Hepatocyte (in vitro differentiated cells): ENCODE measurements at regions not wholly inside any gene's neighbourhood (a gene's known extent, or its start where the extent isn't known, plus 50 kb on each side); places are given as distances from the start of the nearest gene placed in this dataset.

Experiments used
- DNase-seq: peaks from one replicate; pipeline ENCODE4 v3.0.0-alpha.2; 2016; ENCODE audit warnings: low spot score
- H2AFZ ChIP-seq: fragments of 200-600 bp; sonication (generic); 2 replicates; pipeline ENCODE4 v1.6.0; 2016; ENCODE audit warnings: antibody characterized with exemption, mild to moderate bottlenecking
- H3K27ac ChIP-seq: fragments of 200-600 bp; sonication (generic); 2 replicates; pipeline ENCODE4 v1.5.1; 2016; ENCODE audit warnings: mild to moderate bottlenecking
- H3K27me3 ChIP-seq: fragments of 200-600 bp; sonication (generic); 2 replicates; pipeline ENCODE4 v1.6.1; 2016
- H3K36me3 ChIP-seq: fragments of 200-600 bp; sonication (generic); replicated peaks from 2 replicates; pipeline ENCODE4 v1.5.1; 2016; ENCODE audit warnings: low read depth; ENCODE audit not compliant: insufficient read depth
- H3K4me1 ChIP-seq: fragments of 200-600 bp; sonication (generic); 2 replicates; pipeline ENCODE4 v1.5.1; 2016; ENCODE audit warnings: mild to moderate bottlenecking, moderate library complexity; ENCODE audit not compliant: insufficient read depth
- H3K4me2 ChIP-seq: fragments of 200-600 bp; sonication (generic); 2 replicates; pipeline ENCODE4 v1.6.0; 2016
- H3K4me3 ChIP-seq: fragments of 200-600 bp; sonication (generic); 2 replicates; pipeline ENCODE4 v1.5.1; 2016; ENCODE audit warnings: mild to moderate bottlenecking
- H3K79me2 ChIP-seq: fragments of 200-600 bp; sonication (generic); 2 replicates; pipeline ENCODE4 v1.6.0; 2017; ENCODE audit warnings: mild to moderate bottlenecking
- H3K9me2 ChIP-seq: fragments of 200-600 bp; sonication (generic); replicated peaks from 2 replicates; pipeline ENCODE4 v1.6.0; 2017; ENCODE audit warnings: mild to moderate bottlenecking; ENCODE audit not compliant: insufficient read depth
- H3K9me3 ChIP-seq: fragments of 200-600 bp; sonication (generic); 2 replicates; pipeline ENCODE4 v1.5.1; 2016; ENCODE audit warnings: low read depth, mild to moderate bottlenecking
- H4K20me1 ChIP-seq: fragments of 200-600 bp; sonication (generic); 2 replicates; pipeline ENCODE4 v1.6.0; 2016; ENCODE audit warnings: mild to moderate bottlenecking; ENCODE audit not compliant: insufficient read depth, poor library complexity, severe bottlenecking
- EZH2 ChIP-seq: fragments of 200-600 bp; sonication (generic); IDR thresholded peaks from 2 replicates; pipeline ENCODE4 v1.6.1; 2016; ENCODE audit warnings: antibody characterized with exemption, mild to moderate bottlenecking, borderline replicate concordance
- EZH2phosphoT487 ChIP-seq: fragments of 200-600 bp; sonication (generic); IDR thresholded peaks from one replicate; pipeline ENCODE4 v1.6.1; 2018; ENCODE audit warnings: antibody characterized with exemption, mild to moderate bottlenecking, low read depth, moderate library complexity; ENCODE audit not compliant: unreplicated experiment, severe bottlenecking
- WGBS: methylation state at CpG from one replicate; pipeline ENCODE4 v1.1.6; 2016; ENCODE audit warnings: low lambda C conversion rate; ENCODE audit errors: missing lambda C conversion rate; 5-methylcytosine and 5-hydroxymethylcytosine counted together
- TF ChIP-seq, protein P1 (sequence below): fragments of 200-600 bp; sonication (generic); IDR thresholded peaks from 2 replicates; pipeline ENCODE4 v1.5.1; 2016; ENCODE audit warnings: antibody characterized with exemption, mild to moderate bottlenecking; ENCODE audit not compliant: poor library complexity

DNA sequence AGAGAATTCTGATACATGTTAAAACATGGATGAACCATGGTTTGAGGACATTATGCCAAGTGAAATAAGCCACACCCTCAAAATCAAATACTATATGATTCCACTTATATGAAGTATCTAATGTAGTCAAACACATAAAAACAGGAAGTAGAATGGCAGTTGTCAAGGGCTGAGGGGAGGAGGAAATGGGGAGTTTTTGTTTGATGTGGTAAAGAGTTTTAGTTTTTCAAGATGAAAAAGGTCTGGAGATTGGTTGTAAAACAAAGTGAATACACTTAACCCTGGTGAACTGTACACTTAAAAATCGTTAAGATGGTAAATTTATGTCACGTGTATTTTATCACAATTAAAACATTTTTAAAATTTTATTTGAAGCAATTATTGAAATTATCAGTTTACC is 127.4 kb upstream of the GRIK2 start:
- Histone ChIP-seq H3K36me3 (no peaks in the 10 kb centered on the region), H2AFZ (no peak overlapping the region), H3K79me2 (no peaks in the 10 kb centered on the region), H4K20me1 (no peaks in the 10 kb centered on the region), H3K4me2 (no peak overlapping the region), H3K4me3 (no peak overlapping the region), H3K9me3 (no peaks in the 10 kb centered on the region), H3K9me2 (no peaks in the 10 kb centered on the region), H3K4me1 (no peaks in the 10 kb centered on the region), H3K27me3 (no peaks in the 10 kb centered on the region), H3K27ac (no peak overlapping the region)
- WGBS: 55% methylated on average over 2 of the region's 2 CpGs
- DNase-seq: no peak
- TF ChIP-seq EZH2 (no peak), EZH2phosphoT487 (no peak)
- TF ChIP-seq, protein P1, sequence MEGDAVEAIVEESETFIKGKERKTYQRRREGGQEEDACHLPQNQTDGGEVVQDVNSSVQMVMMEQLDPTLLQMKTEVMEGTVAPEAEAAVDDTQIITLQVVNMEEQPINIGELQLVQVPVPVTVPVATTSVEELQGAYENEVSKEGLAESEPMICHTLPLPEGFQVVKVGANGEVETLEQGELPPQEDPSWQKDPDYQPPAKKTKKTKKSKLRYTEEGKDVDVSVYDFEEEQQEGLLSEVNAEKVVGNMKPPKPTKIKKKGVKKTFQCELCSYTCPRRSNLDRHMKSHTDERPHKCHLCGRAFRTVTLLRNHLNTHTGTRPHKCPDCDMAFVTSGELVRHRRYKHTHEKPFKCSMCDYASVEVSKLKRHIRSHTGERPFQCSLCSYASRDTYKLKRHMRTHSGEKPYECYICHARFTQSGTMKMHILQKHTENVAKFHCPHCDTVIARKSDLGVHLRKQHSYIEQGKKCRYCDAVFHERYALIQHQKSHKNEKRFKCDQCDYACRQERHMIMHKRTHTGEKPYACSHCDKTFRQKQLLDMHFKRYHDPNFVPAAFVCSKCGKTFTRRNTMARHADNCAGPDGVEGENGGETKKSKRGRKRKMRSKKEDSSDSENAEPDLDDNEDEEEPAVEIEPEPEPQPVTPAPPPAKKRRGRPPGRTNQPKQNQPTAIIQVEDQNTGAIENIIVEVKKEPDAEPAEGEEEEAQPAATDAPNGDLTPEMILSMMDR: no peak

DNA sequence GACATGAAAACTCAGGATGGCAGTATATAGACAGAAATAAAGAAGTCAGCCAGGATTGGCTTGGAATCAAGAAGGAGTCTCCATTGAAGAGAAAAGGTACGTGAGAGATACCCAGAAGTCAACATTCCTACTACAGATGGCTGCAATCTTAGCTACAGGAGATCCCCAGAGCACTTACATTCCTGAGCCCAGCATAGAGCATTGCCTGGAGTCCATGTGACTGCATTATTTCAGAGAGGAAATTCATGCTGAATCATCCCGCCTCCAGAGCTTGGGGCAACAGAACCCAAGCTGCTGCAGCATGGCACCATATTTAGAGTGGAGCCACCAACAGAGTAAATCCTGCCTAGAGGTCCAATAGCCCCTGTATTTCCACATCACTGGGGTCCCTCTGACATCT is 125.0 kb upstream of the GRIK2 start:
- DNase-seq: no peak
- Histone ChIP-seq H3K36me3 (no peaks in the 10 kb centered on the region), H4K20me1 (no peaks in the 10 kb centered on the region), H3K4me1 (no peaks in the 10 kb centered on the region), H2AFZ (no peak overlapping the region), H3K9me2 (no peaks in the 10 kb centered on the region), H3K9me3 (no peaks in the 10 kb centered on the region), H3K27ac (no peak overlapping the region), H3K27me3 (no peaks in the 10 kb centered on the region), H3K4me3 (no peak overlapping the region), H3K79me2 (no peaks in the 10 kb centered on the region), H3K4me2 (no peak overlapping the region)
- 83% methylated on average over 2 of the region's 2 CpGs for WGBS
- TF ChIP-seq, protein P1: no peak

DNA sequence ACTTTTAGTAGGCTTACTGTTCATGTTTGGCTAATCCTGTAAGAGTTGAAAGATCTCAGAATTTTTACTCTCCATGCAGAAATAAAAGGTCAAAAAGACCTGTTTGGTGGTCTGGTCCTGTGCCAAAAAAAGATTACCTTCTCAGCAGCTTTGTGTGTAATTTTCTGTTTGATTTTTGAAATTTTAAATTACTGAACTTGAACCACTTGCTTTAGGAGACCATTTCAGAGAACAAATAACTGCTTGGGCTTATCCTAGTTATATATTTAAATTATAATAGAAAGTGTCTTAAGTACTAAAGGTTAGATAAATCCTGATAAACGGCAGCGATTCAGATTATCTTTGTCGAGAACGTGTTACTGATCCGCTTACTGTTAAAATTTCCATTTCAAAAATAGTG is 118.3 kb upstream of the GRIK2 start:
- no peaks in the 10 kb centered on the region for H4K20me1 ChIP-seq
- H3K4me1 ChIP-seq: no peaks in the 10 kb centered on the region
- DNase-seq: no peak
- H3K27ac ChIP-seq: no peak overlapping the region
- H3K27me3 ChIP-seq: no peaks in the 10 kb centered on the region
- WGBS: 75% methylated on average over 5 of the region's 5 CpGs
- H3K36me3 ChIP-seq: no peaks in the 10 kb centered on the region
- no peak overlapping the region for H3K4me3 ChIP-seq
- H3K4me2 ChIP-seq: no peak overlapping the region
- no peaks in the 10 kb centered on the region for H3K9me3 ChIP-seq
- no peaks in the 10 kb centered on the region for H3K79me2 ChIP-seq
- no peaks in the 10 kb centered on the region for H3K9me2 ChIP-seq
- TF ChIP-seq EZH2phosphoT487 (no peak), EZH2 (no peak)
- TF ChIP-seq, protein P1: no peak
- no peak overlapping the region for H2AFZ ChIP-seq

DNA sequence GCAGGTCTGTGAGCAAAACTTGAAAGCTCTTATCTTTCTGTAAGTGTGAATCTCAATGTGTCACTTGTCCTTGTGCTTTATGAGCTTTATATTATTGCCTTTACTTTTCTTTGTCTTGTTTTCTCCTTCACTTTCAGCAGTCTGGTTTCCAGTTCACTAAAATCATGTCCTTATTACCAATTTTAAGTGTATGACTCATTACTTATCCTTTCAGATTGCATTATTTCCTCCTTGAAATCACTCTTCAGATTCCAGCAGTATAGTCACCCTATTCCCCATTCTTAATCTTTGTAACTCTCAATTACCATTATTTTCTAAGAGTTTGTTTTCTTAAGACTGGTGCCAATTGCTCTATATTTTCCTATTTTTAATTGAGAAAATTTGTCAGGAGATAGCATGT is 117.4 kb upstream of the GRIK2 start:
- TF ChIP-seq EZH2phosphoT487 (no peak), EZH2 (no peak)
- TF ChIP-seq, protein P1: no peak
- Histone ChIP-seq H3K4me3 (no peak overlapping the region), H3K36me3 (no peaks in the 10 kb centered on the region)

More for the DNA sequence above, 117.4 kb upstream of the GRIK2 start:
- no peaks in the 10 kb centered on the region for H3K9me2 ChIP-seq
- H3K4me2 ChIP-seq: no peak overlapping the region
- no peaks in the 10 kb centered on the region for H3K27me3 ChIP-seq
- H3K4me1 ChIP-seq: no peaks in the 10 kb centered on the region
- no peak for DNase-seq
- H3K79me2 ChIP-seq: no peaks in the 10 kb centered on the region
- no peaks in the 10 kb centered on the region for H3K9me3 ChIP-seq
- H2AFZ ChIP-seq: no peak overlapping the region
- H4K20me1 ChIP-seq: no peaks in the 10 kb centered on the region
- H3K27ac ChIP-seq: no peak overlapping the region
